ENCODE measurements at regions not wholly inside any gene's neighbourhood (a gene's known extent, or its start where the extent isn't known, plus 50 kb on each side); places are given as distances from the start of the nearest gene placed in this dataset.
A peak's percentile ranks its signal among the peaks of the same experiment; 100 is the strongest.

GRCh38 chr9:4921449-4921848 is 63.6 kb upstream of the JAK2 start:
- H3K27me3 ChIP-seq, result no peaks in the 10 kb centered on the region
- DNase-seq, result peak in 2 of 3 donors; percentile 67 to 70
- no peak for TF ChIP-seq POLR2A (IDR thresholded peaks at IDR 0.05)
- no peaks in the 10 kb centered on the region for H3K36me3 ChIP-seq
- no peak overlapping the region for H3K4me3 ChIP-seq
- ATAC-seq, result peak; percentile 41 to 77 (median 64)
- H3K4me1 ChIP-seq, result peaks cover 0 to 21% (median 4%) of the 10 kb centered on the region in 4 donors
- intact Hi-C loops (cut with DNase I), result no loop called here
- H3K9me3 ChIP-seq, result no peaks in the 10 kb centered on the region
- 36% methylated on average over 1 of the region's 1 CpG for WGBS (ENCODE audit: insufficient coverage, low coverage, low lambda C conversion rate, missing lambda C conversion rate)
- H3K27ac ChIP-seq, result peak overlapping the region in 1 of 3 donors; percentile 30

GRCh38 chr9:4922101-4922500 is 63.0 kb upstream of the JAK2 start:
- H3K9me3 ChIP-seq, result no peaks in the 10 kb centered on the region
- H3K27ac ChIP-seq, result no peak overlapping the region
- no peak overlapping the region for H3K4me3 ChIP-seq
- DNase-seq, result no peak
- no peaks in the 10 kb centered on the region for H3K36me3 ChIP-seq
- ATAC-seq, result no peak
- WGBS (ENCODE audit: insufficient coverage, low coverage, low lambda C conversion rate, missing lambda C conversion rate), result 92% methylated on average over 2 of the region's 2 CpGs
- H3K4me1 ChIP-seq, result peaks cover 0 to 21% (median 4%) of the 10 kb centered on the region in 4 donors
- intact Hi-C loops (cut with DNase I), result no loop called here
- TF ChIP-seq CTCF (IDR thresholded peaks at IDR 0.05) (no peak), POLR2A (IDR thresholded peaks at IDR 0.05) (no peak)
- H3K27me3 ChIP-seq, result no peaks in the 10 kb centered on the region

GRCh38 chr9:4922730-4923129 is 62.3 kb upstream of the JAK2 start:
- DNase-seq (no peak), ATAC-seq (peak; percentile 10 to 46 (median 24))
- WGBS (ENCODE audit: insufficient coverage, low coverage, low lambda C conversion rate, missing lambda C conversion rate), result 21% methylated on average over 2 of the region's 2 CpGs
- Histone ChIP-seq H3K4me1 (peaks cover 0 to 26% (median 4%) of the 10 kb centered on the region in 4 donors), H3K27me3 (no peaks in the 10 kb centered on the region), H3K27ac (peak overlapping the region in 2 of 3 donors; percentile 73 to 74), H3K4me3 (no peak overlapping the region), H3K9me3 (no peaks in the 10 kb centered on the region), H3K36me3 (no peaks in the 10 kb centered on the region)
- TF ChIP-seq CTCF (IDR thresholded peaks at IDR 0.05), result no peak
- no peak for TF ChIP-seq POLR2A (IDR thresholded peaks at IDR 0.05)
- intact Hi-C loops (cut with DNase I), result no loop called here

- H3K4me3 ChIP-seq, result no peak overlapping the region
- intact Hi-C loops (cut with DNase I), result no loop called here
- peak; percentile 89 to 95 (median 94) for ATAC-seq
Observed at GRCh38 chr9:4923141-4923540, 61.9 kb upstream of the JAK2 start.

More at GRCh38 chr9:4923141-4923540, 61.9 kb upstream of the JAK2 start:
- H3K27ac ChIP-seq, result peak overlapping the region in 2 of 3 donors; percentile 73 to 74
- no peaks in the 10 kb centered on the region for H3K36me3 ChIP-seq
- no peaks in the 10 kb centered on the region for H3K9me3 ChIP-seq
- TF ChIP-seq CTCF (IDR thresholded peaks at IDR 0.05) (no peak), POLR2A (IDR thresholded peaks at IDR 0.05) (no peak)
- peaks cover 0 to 30% (median 4%) of the 10 kb centered on the region in 4 donors for H3K4me1 ChIP-seq
- peak; percentile 36 to 74 (median 73) for DNase-seq
- no peaks in the 10 kb centered on the region for H3K27me3 ChIP-seq
- 26% methylated on average over 1 of the region's 1 CpG for WGBS (ENCODE audit: insufficient coverage, low coverage, low lambda C conversion rate, missing lambda C conversion rate)

All from right lobe of liver (tissue), 6 donors.